ENCODE measurements at regions not wholly inside any gene's neighbourhood (a gene's known extent, or its start where the extent isn't known, plus 50 kb on each side); places are given as distances from the start of the nearest gene placed in this dataset.

DNA sequence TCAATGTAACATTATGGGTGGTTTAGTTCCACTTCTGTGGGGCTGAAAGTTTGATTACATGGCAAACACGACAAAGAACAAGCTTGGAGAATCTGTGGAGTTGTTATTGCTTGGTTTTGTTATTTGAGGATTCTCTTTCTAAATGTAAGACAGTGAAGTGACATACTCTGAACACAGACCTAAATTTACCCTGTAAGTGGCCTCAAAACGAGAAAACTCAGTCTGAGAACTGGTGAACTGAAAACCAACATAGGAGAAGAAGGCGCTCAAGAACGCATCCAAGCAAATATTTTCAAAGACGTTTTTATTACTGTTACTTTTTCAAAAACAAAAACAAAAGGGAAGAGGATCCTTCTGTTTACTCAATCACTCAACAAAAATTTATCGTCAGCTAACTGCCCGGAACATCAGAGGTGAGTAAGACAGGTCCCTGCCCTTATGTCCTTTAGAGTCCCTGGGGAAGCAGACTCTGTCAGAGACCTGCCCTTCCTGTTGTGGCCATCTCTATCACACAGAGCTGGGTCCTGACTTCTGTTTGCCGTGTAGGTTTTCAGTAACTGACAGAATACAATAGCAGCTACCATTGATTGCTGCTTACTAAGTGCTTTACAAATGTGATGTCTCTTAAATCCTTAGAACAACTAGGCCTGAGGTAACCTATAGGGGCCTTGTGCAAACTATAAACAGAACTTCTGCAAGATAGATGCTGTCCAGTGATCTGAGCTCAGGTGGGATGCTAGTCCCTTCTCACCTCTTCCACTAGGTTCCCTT is 79.3 kb upstream of the C12orf71 start (continued):
- no peak for TF ChIP-seq REST (IDR thresholded peaks at IDR 0.05; ENCODE audit: unreplicated experiment)
- TF ChIP-seq CREB1 (CRISPR knock-in tag; IDR thresholded peaks at IDR 0.05; ENCODE audit: low read depth), result no peak
- TF ChIP-seq, protein P1, sequence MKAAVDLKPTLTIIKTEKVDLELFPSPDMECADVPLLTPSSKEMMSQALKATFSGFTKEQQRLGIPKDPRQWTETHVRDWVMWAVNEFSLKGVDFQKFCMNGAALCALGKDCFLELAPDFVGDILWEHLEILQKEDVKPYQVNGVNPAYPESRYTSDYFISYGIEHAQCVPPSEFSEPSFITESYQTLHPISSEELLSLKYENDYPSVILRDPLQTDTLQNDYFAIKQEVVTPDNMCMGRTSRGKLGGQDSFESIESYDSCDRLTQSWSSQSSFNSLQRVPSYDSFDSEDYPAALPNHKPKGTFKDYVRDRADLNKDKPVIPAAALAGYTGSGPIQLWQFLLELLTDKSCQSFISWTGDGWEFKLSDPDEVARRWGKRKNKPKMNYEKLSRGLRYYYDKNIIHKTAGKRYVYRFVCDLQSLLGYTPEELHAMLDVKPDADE (IDR thresholded peaks at IDR 0.05), result no peak
- TF ChIP-seq EZH2 (IDR thresholded peaks at IDR 0.05; ENCODE audit: low read depth, unreplicated experiment), result no peak

- H3K9me3 Mint-ChIP-seq, result no peaks in the 10 kb centered on the region
- no peaks in the 10 kb centered on the region for H4K20me1 ChIP-seq (replicated peaks; ENCODE audit: insufficient read depth)
- TF ChIP-seq ZNF331 (CRISPR knock-in tag; IDR thresholded peaks at IDR 0.05; ENCODE audit: low read depth), result no peak
- TF ChIP-seq CTCF (conservative IDR thresholded peaks at IDR 0.05; ENCODE audit: low read depth in 2 of 2), result no peak
- TF ChIP-seq NANOG (IDR thresholded peaks at IDR 0.05; ENCODE audit: borderline replicate concordance), result no peak
- no peak for TF ChIP-seq ZNF462 (CRISPR knock-in tag; IDR thresholded peaks at IDR 0.05)
- no peak for TF ChIP-seq EZH2phosphoT487 (IDR thresholded peaks at IDR 0.05; ENCODE audit: unreplicated experiment)
- TF ChIP-seq, protein P1 (IDR thresholded peaks at IDR 0.05), result no peak
- no peak for TF ChIP-seq ZNF114 (CRISPR knock-in tag; IDR thresholded peaks at IDR 0.05)
- TF ChIP-seq JUNB (IDR thresholded peaks at IDR 0.05; ENCODE audit: unreplicated experiment), result no peak
Measured at GRCh38 chr12:27162229-27162537, 79.8 kb upstream of the C12orf71 start.

More at GRCh38 chr12:27162229-27162537, 79.8 kb upstream of the C12orf71 start:
- no peaks in the 10 kb centered on the region for H3K36me3 ChIP-seq (ENCODE audit: insufficient read depth)
- peaks cover 5% of the 10 kb centered on the region; the same call in 1 of the 2 replicates for H3K9me2 ChIP-seq (ENCODE audit: insufficient read depth)
- DNase-seq (ENCODE audit: low spot score) (no peak), ATAC-seq (no peak)
- Mint-ChIP-seq H3K4me3 (no peak overlapping the region), H3K4me1 (peaks cover 12% of the 10 kb centered on the region; the same call in 2 of the 3 replicates), H3K27me3 (ENCODE audit: insufficient read depth, low read depth, poor library complexity) (peaks cover 2% of the 10 kb centered on the region), H3K36me3 (ENCODE audit: low read depth) (no peaks in the 10 kb centered on the region), H3K27ac (no peak overlapping the region)
- H2AFZ ChIP-seq, result no peak overlapping the region
- no peaks in the 10 kb centered on the region for H3K79me2 ChIP-seq (replicated peaks; ENCODE audit: insufficient read depth)
- H3K4me3 ChIP-seq, result no peak overlapping the region
- no peak overlapping the region for H3K4me2 ChIP-seq
- no peak overlapping the region for H3K27ac ChIP-seq (ENCODE audit: low read depth)
- H3K4me1 ChIP-seq (ENCODE audit: insufficient read depth), result peaks cover 14% of the 10 kb centered on the region
- no peaks in the 10 kb centered on the region for H3K27me3 ChIP-seq (ENCODE audit: insufficient read depth)
- no peaks in the 10 kb centered on the region for H3F3A ChIP-seq (replicated peaks; ENCODE audit: low read depth)
